Pancreas (tissue), 10 donors: ENCODE measurements at regions not wholly inside any gene's neighbourhood (a gene's known extent, or its start where the extent isn't known, plus 50 kb on each side); places are given as distances from the start of the nearest gene placed in this dataset.

Experiments used
- ATAC-seq, 4 donors: fragments of 200-7000 bp; cut with Tn5 transposase; one replicate each; pipeline versions ENCODE4 v1.8.0 to v1.9.1; 2020; ENCODE audit warnings: mild to moderate bottlenecking in 4 of 4, moderate library complexity in 4 of 4
- DNase-seq, 6 donors: peaks; one replicate each; pipeline ENCODE4 v3.0.0-alpha.2; 2020
- FAIRE-seq: peaks from 2 replicates; lab custom pipeline; 2012; peaks lifted over from hg19 to GRCh38; lab: Jason Lieb, UNC
- H3K27ac ChIP-seq, 4 donors: fragments of 200-600 bp; sonication (generic); 1 replicate in 3 of 4; 2 replicates in 1 of 4; pipeline versions ENCODE4 v1.5.0 to v1.8.0; 2020
- H3K27me3 ChIP-seq, 4 donors: fragments of 200-600 bp; one replicate each; pipeline ENCODE4 v1.8.0; 2021
- H3K36me3 ChIP-seq, 3 donors: fragments of 200-600 bp; sonication (generic) in 1 of 3; one replicate each; pipeline versions ENCODE4 v1.5.0 to v1.8.0; 2020 to 2021
- H3K4me1 ChIP-seq, 3 donors: fragments of 200-600 bp; one replicate each; pipeline ENCODE4 v1.8.0; 2021
- H3K4me3 ChIP-seq, 4 donors: fragments of 200-600 bp; sonication (generic) in 2 of 4; one replicate each; pipeline versions ENCODE4 v1.5.0 to v1.8.0; 2020 to 2021
- H3K9me3 ChIP-seq, 4 donors: fragments of 200-600 bp; one replicate each; pipeline ENCODE4 v1.8.0; 2021
- CTCF ChIP-seq, 4 donors: fragments of 200-600 bp; sonication (generic) in 3 of 4; IDR thresholded peaks; one replicate each; pipeline versions ENCODE4 v1.5.0 to v1.8.0; 2021; ENCODE audit warnings: antibody characterized with exemption in 4 of 4
- WGBS, 2 donors: extraction: QIAGEN DNeasy Blood & Tissue Kit; methylation state at CpG; one replicate each; pipeline ENCODE4 v1.1.7; 2013; 5-methylcytosine and 5-hydroxymethylcytosine counted together
- intact Hi-C, 3 donors: fragments of 100-400 bp; cut with DNase I; formaldehyde crosslinking; loops; one replicate each; pipeline versions ENCODE4 v1.11.1 to v1.14.2; 2022
- donor health status: healthy with polysubstance abuse.
- donor health status: DM: no; HTN: no; CAD: no; lungs with moderate emphysema.
- donor health status: DM: no; HTN: no; CAD: no.
- donor health status: control.
- donor health status: control.
- donor health status: Bipolar disorder and iron deficiency.
- donor health status: DM: yes; HTN: yes; CAD: no.
- donor health status: DM: no; HTN: no; CAD: no.
- donor health status: DM: no; HTN: no; CAD: no.
- donor health status: DM: yes; HTN: yes; CAD: no.

DNA sequence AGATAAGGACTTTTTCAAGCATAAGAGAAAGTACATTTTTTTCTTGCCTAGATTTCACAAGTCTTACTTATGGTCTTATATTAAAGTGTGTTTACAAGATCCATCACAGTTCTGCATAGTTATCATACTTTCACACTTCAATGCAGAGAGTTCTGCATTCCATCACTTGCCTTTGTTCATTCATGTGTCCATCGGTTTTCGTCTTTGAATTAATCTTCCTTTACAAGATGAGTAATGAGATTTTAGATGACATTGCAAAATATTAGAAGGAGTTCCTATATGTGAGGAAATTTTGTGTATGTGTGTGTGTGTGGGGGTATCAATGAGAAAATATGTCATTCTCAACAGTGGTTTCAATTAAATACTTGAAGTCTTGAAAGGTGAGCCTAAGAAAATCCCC lies 98.1 kb upstream of the GUCY1A2 start:
- H3K36me3 ChIP-seq, result no peaks in the 10 kb centered on the region
- intact Hi-C loops, result no loop called here
- no peaks in the 10 kb centered on the region for H3K27me3 ChIP-seq
- FAIRE-seq, result no peak
- no peak for DNase-seq
- TF ChIP-seq CTCF (IDR thresholded peaks at IDR 0.05), result no peak
- no peak overlapping the region for H3K4me3 ChIP-seq
- WGBS, 2 donors, result 13 to 17% methylated on average over 2 of the region's 2 CpGs
- H3K9me3 ChIP-seq, result no peaks in the 10 kb centered on the region
- no peaks in the 10 kb centered on the region for H3K4me1 ChIP-seq
- ATAC-seq, result no peak
- H3K27ac ChIP-seq, result no peak overlapping the region

DNA sequence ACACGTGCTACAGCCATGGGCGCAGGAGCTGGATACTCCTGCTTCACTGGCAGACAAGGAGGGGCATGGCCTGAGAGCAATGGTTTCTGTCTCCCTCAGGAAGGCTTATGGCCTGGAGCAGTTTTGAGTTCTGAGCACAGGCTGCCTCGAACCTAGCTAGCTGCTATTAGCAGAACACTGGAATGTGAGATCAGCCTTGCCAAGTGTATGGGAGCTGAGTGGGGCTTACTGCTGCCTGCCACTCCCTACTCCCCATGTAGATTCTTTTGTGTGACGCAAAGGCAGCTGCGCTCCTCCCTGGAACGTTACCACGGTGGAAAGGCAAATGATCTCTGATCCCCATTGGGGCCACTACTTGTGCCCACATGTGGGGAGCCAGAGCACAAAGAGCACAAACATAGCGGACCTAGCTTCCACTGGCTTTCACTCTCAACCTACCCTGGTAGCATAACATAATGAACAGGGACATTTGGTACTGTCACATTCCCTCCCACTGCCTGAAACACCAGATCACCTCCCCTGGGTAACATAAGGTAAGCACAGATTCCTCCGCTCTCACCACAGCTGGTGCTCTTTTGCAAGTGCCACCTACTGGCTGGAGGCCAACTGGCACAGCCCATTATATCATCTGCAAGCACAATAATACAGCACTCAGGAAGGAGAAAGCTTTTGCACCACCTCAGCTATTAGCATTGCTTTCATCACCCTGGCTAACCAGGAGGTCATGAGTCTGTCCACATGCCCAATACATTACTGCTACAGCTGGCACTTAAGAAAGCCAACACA lies 84.6 kb upstream of the GUCY1A2 start:
- Histone ChIP-seq H3K9me3 (no peaks in the 10 kb centered on the region), H3K27ac (no peak overlapping the region), H3K4me3 (no peak overlapping the region), H3K36me3 (no peaks in the 10 kb centered on the region), H3K4me1 (no peaks in the 10 kb centered on the region), H3K27me3 (no peaks in the 10 kb centered on the region)
- intact Hi-C loops, result no loop called here
- 74 to 84% methylated on average over 9 of the region's 9 CpGs for whole genome bisulfite sequencing, 2 donors
- peak in 1 of 6 donors; percentile 36 for DNase-seq
- TF ChIP-seq CTCF (IDR thresholded peaks at IDR 0.05), result no peak
- FAIRE-seq, result no peak
- no peak for ATAC-seq

GRCh38 chr11:107092667-107093066 lies 74.4 kb upstream of the GUCY1A2 start:
- ATAC-seq (no peak), DNase-seq (no peak), FAIRE-seq (no peak)
- TF ChIP-seq CTCF (IDR thresholded peaks at IDR 0.05), result no peak
- no peak overlapping the region for H3K27ac ChIP-seq
- intact Hi-C loops, result no loop called here
- H3K4me1 ChIP-seq, result no peaks in the 10 kb centered on the region
- no peak overlapping the region for H3K4me3 ChIP-seq
- WGBS, 2 donors, result 62 to 66% methylated on average over 3 of the region's 3 CpGs
- no peaks in the 10 kb centered on the region for H3K36me3 ChIP-seq
- no peaks in the 10 kb centered on the region for H3K27me3 ChIP-seq
- no peaks in the 10 kb centered on the region for H3K9me3 ChIP-seq

DNA sequence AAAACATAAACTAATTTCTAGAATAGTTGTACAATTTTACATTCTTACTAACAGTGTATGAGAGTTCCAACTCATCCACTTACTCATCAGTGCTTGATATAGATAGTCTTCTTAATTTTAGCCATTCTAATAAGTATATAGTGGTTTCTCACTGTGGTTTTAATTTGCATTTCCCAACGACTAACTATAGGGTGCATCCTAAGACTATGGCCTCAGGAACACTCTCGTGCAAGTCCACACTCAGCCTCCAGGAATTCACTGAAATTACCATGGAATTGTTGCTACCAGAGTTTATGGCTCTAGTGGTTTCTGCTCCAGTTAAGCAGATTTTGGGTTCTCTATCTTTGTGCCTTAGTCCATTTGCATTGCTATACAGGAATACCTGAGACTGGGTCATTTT lies 60.1 kb upstream of the GUCY1A2 start:
- no peaks in the 10 kb centered on the region for H3K36me3 ChIP-seq
- 43 to 50% methylated on average over 2 of the region's 2 CpGs for WGBS, 2 donors
- no peak for TF ChIP-seq CTCF (IDR thresholded peaks at IDR 0.05)
- H3K27ac ChIP-seq, result no peak overlapping the region
- no peaks in the 10 kb centered on the region for H3K4me1 ChIP-seq
- H3K9me3 ChIP-seq, result no peaks in the 10 kb centered on the region
- H3K27me3 ChIP-seq, result no peaks in the 10 kb centered on the region
- DNase-seq (no peak), ATAC-seq (no peak), FAIRE-seq (no peak)
- H3K4me3 ChIP-seq, result no peak overlapping the region
- intact Hi-C loops, result no loop called here

- Histone ChIP-seq H3K4me3 (no peak overlapping the region), H3K9me3 (no peaks in the 10 kb centered on the region), H3K4me1 (no peaks in the 10 kb centered on the region), H3K27me3 (no peaks in the 10 kb centered on the region), H3K27ac (no peak overlapping the region), H3K36me3 (no peaks in the 10 kb centered on the region)
- 71 to 77% methylated on average over 2 of the region's 2 CpGs for whole genome bisulfite sequencing, 2 donors
- no peak for DNase-seq
- FAIRE-seq, result no peak
- intact Hi-C loops, result no loop called here
- TF ChIP-seq CTCF (IDR thresholded peaks at IDR 0.05), result no peak
- no peak for ATAC-seq
Measured at GRCh38 chr11:107076832-107077231, 58.6 kb upstream of the GUCY1A2 start.
